GM12873 (cell line): ENCODE measurements at regions not wholly inside any gene's neighbourhood (a gene's known extent, or its start where the extent isn't known, plus 50 kb on each side); places are given as distances from the start of the nearest gene placed in this dataset.

Experiments
- TF ChIP-seq, protein P1 (sequence below): IDR thresholded peaks from 2 replicates; pipeline ENCODE4 v1.5.1; 2012; ENCODE audit warnings: low read depth, mild to moderate bottlenecking, moderate library complexity, low read length, control low read depth; ENCODE audit not compliant: insufficient read depth; ENCODE audit errors: missing control alignments

DNA sequence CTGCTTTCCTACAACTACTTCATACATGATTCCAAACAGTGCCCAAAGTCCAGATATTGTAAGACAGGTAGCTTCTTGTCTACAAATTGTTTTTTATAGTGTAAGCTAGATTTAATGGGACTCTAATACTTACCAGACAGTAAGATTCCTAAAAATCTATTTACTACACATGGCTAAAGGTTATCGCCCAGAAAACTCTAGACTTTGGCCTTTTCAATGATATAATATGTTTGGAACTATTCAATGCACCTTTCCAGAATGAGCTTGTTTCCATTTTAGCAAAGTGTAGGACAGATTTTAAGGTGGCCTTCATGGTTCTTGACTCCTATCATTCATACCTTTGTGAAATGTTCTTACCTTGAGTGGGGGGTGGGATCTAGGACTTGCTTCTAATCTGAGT, 951.0 kb downstream of the SORCS1 start:
- TF ChIP-seq, protein P1, sequence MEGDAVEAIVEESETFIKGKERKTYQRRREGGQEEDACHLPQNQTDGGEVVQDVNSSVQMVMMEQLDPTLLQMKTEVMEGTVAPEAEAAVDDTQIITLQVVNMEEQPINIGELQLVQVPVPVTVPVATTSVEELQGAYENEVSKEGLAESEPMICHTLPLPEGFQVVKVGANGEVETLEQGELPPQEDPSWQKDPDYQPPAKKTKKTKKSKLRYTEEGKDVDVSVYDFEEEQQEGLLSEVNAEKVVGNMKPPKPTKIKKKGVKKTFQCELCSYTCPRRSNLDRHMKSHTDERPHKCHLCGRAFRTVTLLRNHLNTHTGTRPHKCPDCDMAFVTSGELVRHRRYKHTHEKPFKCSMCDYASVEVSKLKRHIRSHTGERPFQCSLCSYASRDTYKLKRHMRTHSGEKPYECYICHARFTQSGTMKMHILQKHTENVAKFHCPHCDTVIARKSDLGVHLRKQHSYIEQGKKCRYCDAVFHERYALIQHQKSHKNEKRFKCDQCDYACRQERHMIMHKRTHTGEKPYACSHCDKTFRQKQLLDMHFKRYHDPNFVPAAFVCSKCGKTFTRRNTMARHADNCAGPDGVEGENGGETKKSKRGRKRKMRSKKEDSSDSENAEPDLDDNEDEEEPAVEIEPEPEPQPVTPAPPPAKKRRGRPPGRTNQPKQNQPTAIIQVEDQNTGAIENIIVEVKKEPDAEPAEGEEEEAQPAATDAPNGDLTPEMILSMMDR: no peak

DNA sequence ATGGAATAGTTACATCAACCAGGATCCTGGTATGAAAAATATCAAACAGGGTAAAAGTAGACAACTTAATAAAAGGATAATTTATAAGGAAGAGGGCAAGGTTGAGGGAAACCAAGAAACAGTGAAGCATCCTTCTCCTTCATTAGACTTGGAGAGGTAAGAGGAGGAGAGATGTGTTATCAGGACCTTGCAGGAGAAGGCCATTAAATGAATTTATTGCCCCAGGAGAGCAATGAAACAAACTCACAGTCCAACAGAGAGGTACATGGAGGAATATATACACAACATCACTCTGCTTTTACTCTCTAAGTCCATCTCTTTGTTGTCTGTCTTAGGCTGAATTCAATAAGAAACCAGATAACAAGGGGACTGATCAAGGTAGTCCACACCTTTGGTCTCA, 966.2 kb downstream of the SORCS1 start:
- TF ChIP-seq, protein P1: no peak

DNA sequence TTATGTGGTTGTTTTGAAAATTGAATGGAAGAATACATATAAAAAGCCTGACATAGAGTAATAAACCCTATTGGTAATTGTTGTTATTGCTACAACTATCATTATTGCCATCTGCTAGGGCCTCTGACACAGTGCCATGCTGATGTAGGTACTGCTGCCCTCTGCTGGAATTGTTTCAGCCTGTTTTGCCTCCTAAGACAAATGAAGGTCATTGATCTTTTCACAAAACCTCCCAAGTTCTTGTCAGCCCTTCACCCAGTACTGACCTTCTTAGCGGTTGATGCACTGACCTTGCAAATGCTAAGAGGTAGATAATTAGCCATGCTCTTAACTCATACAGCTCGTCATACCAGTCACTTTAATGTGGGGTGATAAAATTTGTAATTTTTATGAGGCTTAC, 975.2 kb downstream of the SORCS1 start:
- TF ChIP-seq, protein P1: peak; percentile 58

DNA sequence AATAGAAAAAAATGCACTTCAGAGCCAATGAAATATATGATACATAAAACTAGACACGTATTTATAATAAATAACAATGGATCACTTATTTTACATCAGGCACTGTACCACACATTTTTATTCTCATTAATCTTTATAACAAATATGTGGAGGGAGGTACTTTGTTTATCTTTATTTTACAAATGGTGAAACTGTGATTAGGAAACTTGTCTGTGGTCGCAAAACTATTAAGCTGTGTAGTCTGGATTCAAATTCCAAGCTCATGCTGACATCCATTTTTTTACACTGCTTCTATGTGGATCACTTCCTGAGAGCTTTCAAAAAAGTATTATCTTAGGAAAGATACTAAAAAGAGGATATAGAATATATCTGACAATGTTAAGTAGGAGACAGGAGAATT, 978.6 kb downstream of the SORCS1 start:
- TF ChIP-seq, protein P1: no peak

DNA sequence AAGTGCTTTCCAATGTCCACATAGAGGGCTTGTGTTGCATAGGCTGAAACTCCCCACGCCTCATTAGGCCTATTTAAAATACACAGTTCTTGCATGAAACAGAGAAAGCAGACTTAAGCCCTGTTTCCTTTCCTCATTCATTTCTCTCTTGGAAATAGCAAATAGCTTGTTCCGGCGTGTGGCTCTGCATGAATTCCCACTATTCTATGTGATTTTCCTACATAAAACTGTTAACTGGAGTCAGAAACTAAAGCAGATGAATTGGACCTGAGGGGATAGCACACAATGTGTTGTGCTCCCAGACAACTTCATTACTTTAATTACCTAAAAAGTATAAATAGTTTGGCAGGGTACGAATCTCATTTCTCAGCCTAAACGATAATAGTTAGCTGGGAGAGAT, 981.5 kb downstream of the SORCS1 start:
- TF ChIP-seq, protein P1: no peak

DNA sequence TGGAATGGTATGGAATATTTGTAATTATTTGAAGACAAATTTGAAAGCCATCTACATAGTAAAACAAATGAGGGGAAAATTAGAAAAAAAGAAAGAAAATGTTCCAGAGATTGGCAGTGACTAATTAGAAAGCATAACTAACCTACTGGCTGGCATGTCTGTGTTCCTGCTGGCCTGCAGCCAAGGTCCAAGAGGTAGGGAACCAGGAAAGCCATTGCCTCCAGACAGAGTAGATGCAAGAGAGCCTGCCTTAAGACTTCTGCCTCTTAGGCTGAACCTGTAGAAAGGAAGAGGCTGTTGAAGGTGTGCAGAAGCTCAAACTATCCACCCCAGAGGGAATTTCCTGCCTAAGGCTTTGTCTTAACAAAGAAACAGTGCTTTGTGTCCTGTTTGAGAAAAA, 982.0 kb downstream of the SORCS1 start:
- TF ChIP-seq, protein P1: no peak

DNA sequence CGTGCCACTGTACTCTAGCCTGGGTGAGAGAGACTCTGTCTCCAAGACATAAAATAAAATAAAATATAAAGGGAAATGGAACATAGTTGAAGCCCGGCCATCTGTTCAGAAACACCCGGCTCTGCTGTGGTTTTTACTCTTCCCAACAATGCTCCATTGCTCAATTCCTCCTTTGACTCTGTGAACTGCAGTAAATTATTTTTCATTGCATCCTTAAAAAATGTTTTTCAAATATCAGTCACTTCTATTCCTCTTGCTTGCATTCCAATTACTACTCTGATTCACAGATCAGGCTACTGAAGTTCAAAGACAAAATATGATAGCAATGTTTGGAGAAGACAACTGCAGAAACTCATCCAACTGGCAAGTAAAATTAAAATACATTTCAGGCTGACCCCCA, 983.0 kb downstream of the SORCS1 start:
- TF ChIP-seq, protein P1: no peak
